ENCODE measurements at regions not wholly inside any gene's neighbourhood (a gene's known extent, or its start where the extent isn't known, plus 50 kb on each side); places are given as distances from the start of the nearest gene placed in this dataset.

DNA sequence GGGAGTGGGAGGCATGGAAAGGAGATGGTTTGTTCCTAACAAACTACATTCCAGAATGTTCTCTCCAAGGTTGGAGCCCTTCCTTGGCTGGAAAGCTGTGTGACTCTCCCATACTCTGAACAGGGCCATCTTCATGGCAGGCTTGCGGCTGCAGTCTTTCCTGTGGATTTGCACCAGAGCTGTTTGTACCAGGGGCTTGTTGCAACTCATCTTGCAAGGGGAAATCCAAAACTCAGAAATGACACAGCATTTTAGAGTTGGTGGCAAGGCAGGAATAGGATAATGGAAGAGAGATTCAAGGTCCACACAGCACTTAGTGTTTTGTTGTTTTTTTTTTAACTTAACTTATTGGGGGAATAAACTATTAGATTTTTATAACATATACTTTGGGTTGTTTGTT, 73.7 kb upstream of the ZNF516 start:
- H3K4me2 ChIP-seq: no peak overlapping the region
- no peak overlapping the region for H3K9ac ChIP-seq
- no peaks in the 10 kb centered on the region for H3K4me1 ChIP-seq
- no peaks in the 10 kb centered on the region for H3K27me3 ChIP-seq
- no peak overlapping the region for H3K27ac ChIP-seq
- H3K36me3 ChIP-seq: no peaks in the 10 kb centered on the region
- H3K9me3 ChIP-seq: no peaks in the 10 kb centered on the region
- no peak overlapping the region for H3K4me3 ChIP-seq
- no peaks in the 10 kb centered on the region for H4K20me1 ChIP-seq
- TF ChIP-seq Cebpa-rat (IDR thresholded peaks at IDR 0.05): no peak

DNA sequence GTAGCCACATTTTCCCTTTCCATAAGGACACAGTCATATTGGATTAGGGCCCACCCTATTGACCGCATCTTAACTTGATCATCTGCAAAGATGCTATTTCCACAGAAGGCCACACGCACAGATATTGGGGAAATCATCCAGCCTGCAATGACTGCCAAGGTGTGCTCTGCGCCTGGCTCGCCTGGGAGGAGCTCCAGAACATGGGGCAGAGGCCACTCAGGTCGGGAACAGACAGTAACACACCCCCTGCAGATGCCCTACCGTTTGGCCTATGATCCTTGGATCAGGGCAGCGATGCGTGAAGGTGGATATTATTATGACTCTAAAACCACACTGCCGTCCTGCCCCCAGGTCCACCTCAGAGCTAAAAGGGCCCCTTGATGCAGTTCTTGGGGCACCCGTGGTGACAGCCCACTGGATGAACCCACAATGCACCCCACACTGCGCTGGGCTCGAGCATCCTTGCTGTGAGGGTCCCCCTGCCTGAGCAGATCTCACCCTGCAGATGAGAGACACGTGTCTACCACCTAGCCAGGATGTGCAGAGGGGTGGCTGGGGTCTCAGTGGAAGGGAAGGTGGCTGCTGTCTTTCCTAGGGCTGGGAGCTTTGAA, 72.9 kb upstream of the ZNF516 start:
- H3K4me3 ChIP-seq: no peak overlapping the region
- no peaks in the 10 kb centered on the region for H4K20me1 ChIP-seq
- H3K9ac ChIP-seq: no peak overlapping the region
- no peak overlapping the region for H3K27ac ChIP-seq
- H3K4me1 ChIP-seq: no peaks in the 10 kb centered on the region
- H3K4me2 ChIP-seq: no peak overlapping the region
- no peak for TF ChIP-seq Cebpa-rat (IDR thresholded peaks at IDR 0.05)
- H3K36me3 ChIP-seq: no peaks in the 10 kb centered on the region
- H3K9me3 ChIP-seq: peaks cover 5% of the 10 kb centered on the region; the same call in 1 of the 2 replicates
- no peaks in the 10 kb centered on the region for H3K27me3 ChIP-seq

DNA sequence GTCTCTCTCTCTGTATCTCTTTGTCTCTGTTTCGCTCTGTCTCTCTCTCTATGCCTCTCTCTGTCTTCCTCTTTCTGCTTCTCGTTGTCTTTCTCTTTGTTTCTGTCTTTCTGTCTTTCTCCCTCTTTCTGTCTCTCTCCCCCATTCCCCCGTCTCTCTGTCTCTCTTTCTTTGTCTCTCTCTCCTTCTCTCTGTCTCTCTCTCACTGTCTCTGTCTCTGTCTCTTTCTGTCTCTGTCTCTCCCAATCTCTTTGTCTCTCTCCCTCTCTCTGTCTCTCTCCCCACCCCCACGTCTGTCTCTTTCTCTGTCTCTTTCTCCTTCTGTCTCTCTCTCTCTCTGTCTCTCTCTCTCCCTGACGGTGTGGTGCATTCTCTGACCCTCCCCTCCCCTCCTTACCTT, 71.9 kb upstream of the ZNF516 start:
- no peak overlapping the region for H3K27ac ChIP-seq

DNA sequence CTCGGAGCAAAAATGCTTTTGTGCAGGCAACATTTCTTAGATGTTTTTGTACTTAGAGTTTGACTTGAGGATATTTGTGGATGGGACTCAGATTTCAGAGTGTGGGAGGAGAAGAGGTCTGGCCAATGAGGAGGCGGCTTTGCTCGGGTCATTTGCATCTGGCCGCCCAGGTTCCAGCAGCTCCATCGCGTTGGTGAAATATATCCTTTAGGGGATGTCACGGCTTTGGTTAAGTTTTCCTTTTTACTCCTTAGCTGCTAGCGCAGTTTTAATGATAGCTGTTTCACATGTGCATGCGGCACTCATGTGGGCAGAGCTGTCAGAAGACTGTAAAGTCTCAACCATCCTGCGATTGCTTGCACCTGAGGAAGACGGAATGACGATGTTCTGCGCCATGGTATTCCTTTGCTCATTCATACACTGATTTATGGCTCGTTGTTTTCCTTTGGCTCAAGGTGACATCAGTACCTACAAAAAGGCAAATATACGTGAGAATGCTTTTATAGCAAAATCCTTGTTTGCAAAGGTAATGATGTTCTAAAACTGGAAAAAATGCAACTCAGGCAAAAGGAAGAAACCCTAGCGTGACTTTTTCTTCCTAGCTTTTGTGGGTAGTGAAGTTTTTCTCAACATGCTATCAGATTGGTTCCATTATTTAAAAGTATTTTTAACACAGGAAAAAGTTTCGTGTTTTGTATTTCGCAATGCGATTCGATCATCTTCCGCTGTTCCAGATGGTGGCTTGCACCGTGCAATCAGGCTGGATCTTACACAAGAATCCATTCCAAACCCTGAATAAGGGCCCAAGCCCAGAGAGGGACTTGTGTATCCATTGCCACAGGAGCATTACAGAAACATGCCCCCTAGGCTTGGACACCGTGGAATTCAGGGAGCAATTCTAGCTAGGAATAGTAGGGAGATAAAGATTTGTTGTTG, 70.5 kb upstream of the ZNF516 start:
- TF ChIP-seq Cebpa-rat (IDR thresholded peaks at IDR 0.05): peak; percentile 85
- H3K9ac ChIP-seq: no peak overlapping the region
- H3K36me3 ChIP-seq: no peaks in the 10 kb centered on the region
- H3K4me3 ChIP-seq: no peak overlapping the region
- H4K20me1 ChIP-seq: no peaks in the 10 kb centered on the region
- H3K4me1 ChIP-seq: no peaks in the 10 kb centered on the region
- H3K27me3 ChIP-seq: no peaks in the 10 kb centered on the region
- H3K9me3 ChIP-seq: peaks cover 10% of the 10 kb centered on the region; the same call in 1 of the 2 replicates
- no peak overlapping the region for H3K27ac ChIP-seq
- no peak overlapping the region for H3K4me2 ChIP-seq

More for the DNA sequence above, 71.9 kb upstream of the ZNF516 start:
- TF ChIP-seq Cebpa-rat (IDR thresholded peaks at IDR 0.05): no peak
- Histone ChIP-seq H3K4me1 (no peaks in the 10 kb centered on the region), H4K20me1 (no peaks in the 10 kb centered on the region), H3K4me3 (no peak overlapping the region), H3K27me3 (no peaks in the 10 kb centered on the region), H3K36me3 (no peaks in the 10 kb centered on the region), H3K4me2 (no peak overlapping the region), H3K9ac (no peak overlapping the region), H3K9me3 (peaks cover 10% of the 10 kb centered on the region; the same call in 1 of the 2 replicates)

GRCh38 chr18:76564655-76565237, 69.7 kb upstream of the ZNF516 start:
- Histone ChIP-seq H3K4me2 (no peak overlapping the region), H3K4me1 (no peaks in the 10 kb centered on the region), H3K27me3 (no peaks in the 10 kb centered on the region), H3K36me3 (no peaks in the 10 kb centered on the region), H3K9ac (no peak overlapping the region), H3K4me3 (no peak overlapping the region), H3K27ac (no peak overlapping the region), H3K9me3 (peaks cover 10% of the 10 kb centered on the region; the same call in 1 of the 2 replicates), H4K20me1 (no peaks in the 10 kb centered on the region)
- no peak for TF ChIP-seq Cebpa-rat (IDR thresholded peaks at IDR 0.05)

DNA sequence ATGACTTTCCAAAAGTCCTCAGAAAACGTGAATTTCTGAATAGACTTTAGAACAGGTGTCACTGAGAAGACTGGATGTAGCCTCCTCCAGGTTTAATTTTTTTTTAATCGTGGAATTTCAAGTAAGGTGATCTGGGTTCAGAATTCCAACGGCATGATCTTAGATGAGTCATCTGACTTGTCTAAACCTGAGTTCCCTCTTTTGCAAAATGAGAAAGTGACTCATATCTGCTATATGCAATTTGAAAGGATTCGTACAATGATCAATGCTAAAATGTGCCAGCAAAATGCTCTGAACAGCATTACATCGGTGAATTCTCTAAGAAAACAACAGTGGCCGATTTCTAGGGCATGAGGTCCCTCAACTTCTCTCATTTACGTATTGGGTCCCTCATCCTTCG, 69.1 kb upstream of the ZNF516 start:
- no peak overlapping the region for H3K4me3 ChIP-seq
- no peak overlapping the region for H3K27ac ChIP-seq

DNA sequence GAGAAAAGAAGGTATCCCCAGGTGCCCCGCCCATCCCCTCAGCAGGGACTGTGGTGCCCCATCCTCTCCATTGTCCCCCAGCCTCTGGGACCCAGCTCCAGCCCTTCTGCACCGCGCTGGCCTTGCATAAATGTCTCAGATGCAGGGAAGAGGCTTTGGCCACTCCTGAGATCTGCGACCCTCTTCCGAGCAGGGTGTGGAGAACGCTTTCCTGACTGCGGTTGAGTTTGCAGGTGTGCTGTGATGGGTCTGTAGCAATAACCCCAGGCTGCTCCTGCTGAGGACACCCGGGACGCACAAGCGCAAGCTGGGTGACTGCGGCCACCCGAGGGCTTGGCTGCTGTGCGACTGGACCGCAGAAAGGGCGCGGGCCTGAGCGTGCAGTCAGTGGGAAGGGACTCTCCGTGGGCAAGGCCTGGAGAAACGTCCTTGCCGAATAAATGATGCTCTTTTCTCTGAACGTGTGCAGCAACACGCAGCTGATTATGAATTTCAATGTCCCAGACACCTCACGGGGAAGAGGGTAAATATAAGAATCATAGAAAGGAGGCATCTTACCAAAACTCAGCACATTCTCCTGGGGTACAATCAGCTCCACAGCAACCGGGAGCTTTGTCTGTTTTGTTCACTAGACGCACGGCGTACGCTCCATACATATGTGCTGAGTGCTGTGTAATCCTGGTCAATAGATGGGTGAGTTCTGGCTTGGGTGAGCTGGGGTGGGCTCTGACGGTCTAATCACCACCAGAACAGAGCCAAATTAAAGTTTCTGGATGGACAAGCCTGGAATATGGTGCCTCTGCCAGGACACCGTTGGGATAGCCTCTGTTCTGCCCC, 67.5 kb upstream of the ZNF516 start:
- no peak overlapping the region for H3K27ac ChIP-seq
- no peaks in the 10 kb centered on the region for H3K36me3 ChIP-seq
- H3K27me3 ChIP-seq: no peaks in the 10 kb centered on the region
- no peak overlapping the region for H3K4me3 ChIP-seq
- no peak for TF ChIP-seq Cebpa-rat (IDR thresholded peaks at IDR 0.05)
- no peak overlapping the region for H3K9ac ChIP-seq
- peaks cover 10% of the 10 kb centered on the region; the same call in 1 of the 2 replicates for H3K9me3 ChIP-seq
- H3K4me1 ChIP-seq: peaks cover 8% of the 10 kb centered on the region; the same call in 1 of the 2 replicates
- no peaks in the 10 kb centered on the region for H4K20me1 ChIP-seq
- H3K4me2 ChIP-seq: no peak overlapping the region

More for the DNA sequence above, 69.1 kb upstream of the ZNF516 start:
- Histone ChIP-seq H3K27me3 (no peaks in the 10 kb centered on the region), H4K20me1 (no peaks in the 10 kb centered on the region), H3K36me3 (no peaks in the 10 kb centered on the region), H3K9ac (no peak overlapping the region), H3K4me1 (peaks cover 4% of the 10 kb centered on the region; the same call in 1 of the 2 replicates), H3K9me3 (peaks cover 10% of the 10 kb centered on the region; the same call in 1 of the 2 replicates), H3K4me2 (no peak overlapping the region)
- TF ChIP-seq Cebpa-rat (IDR thresholded peaks at IDR 0.05): no peak

- no peak overlapping the region for H3K9ac ChIP-seq
- no peak for TF ChIP-seq Cebpa-rat (IDR thresholded peaks at IDR 0.05)
- H3K27me3 ChIP-seq: no peaks in the 10 kb centered on the region
- H3K36me3 ChIP-seq: no peaks in the 10 kb centered on the region
- H3K4me1 ChIP-seq: peaks cover 8% of the 10 kb centered on the region; the same call in 1 of the 2 replicates
- no peak overlapping the region for H3K27ac ChIP-seq
- H4K20me1 ChIP-seq: no peaks in the 10 kb centered on the region
- no peak overlapping the region for H3K4me3 ChIP-seq
- peak overlapping the region; percentile 14; the same call in 1 of the 2 replicates for H3K4me2 ChIP-seq
- peaks cover 10% of the 10 kb centered on the region; the same call in 1 of the 2 replicates for H3K9me3 ChIP-seq
Observed at GRCh38 chr18:76558881-76559667, 64.0 kb upstream of the ZNF516 start.
